ENCODE measurements at regions not wholly inside any gene's neighbourhood (a gene's known extent, or its start where the extent isn't known, plus 50 kb on each side); places are given as distances from the start of the nearest gene placed in this dataset.

DNA sequence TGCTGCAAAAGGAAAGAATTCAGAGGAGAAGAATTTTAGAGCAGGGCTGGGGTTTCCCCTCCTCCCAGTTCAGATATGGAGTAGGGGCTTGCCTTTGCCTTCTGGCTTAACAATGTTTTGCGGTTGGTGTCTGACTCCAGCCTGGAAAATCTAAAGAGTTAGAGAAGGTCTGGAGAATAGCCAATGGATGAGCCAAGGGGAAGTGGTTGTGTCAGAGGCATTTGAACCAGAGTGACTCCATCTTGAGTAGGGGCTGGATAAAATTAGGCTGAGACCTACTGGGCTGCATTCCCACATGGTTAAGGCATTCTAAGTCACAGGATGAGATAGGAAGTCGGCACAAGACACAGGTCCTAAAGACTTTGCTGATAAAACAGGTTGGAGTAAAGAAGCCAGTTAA is 133.7 kb downstream of the DIRAS2 start:
- Histone ChIP-seq H3K36me3 (no peaks in the 10 kb centered on the region), H3K4me1 (no peaks in the 10 kb centered on the region), H3K4me3 (no peak overlapping the region), H3K27ac (no peak overlapping the region), H3K27me3 (no peaks in the 10 kb centered on the region), H3K9me3 (no peaks in the 10 kb centered on the region)
- ATAC-seq (no peak), DNase-seq (no peak)
- intact Hi-C loops (cut with DNase I), result no loop called here
- TF ChIP-seq, protein P1, sequence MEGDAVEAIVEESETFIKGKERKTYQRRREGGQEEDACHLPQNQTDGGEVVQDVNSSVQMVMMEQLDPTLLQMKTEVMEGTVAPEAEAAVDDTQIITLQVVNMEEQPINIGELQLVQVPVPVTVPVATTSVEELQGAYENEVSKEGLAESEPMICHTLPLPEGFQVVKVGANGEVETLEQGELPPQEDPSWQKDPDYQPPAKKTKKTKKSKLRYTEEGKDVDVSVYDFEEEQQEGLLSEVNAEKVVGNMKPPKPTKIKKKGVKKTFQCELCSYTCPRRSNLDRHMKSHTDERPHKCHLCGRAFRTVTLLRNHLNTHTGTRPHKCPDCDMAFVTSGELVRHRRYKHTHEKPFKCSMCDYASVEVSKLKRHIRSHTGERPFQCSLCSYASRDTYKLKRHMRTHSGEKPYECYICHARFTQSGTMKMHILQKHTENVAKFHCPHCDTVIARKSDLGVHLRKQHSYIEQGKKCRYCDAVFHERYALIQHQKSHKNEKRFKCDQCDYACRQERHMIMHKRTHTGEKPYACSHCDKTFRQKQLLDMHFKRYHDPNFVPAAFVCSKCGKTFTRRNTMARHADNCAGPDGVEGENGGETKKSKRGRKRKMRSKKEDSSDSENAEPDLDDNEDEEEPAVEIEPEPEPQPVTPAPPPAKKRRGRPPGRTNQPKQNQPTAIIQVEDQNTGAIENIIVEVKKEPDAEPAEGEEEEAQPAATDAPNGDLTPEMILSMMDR (IDR thresholded peaks at IDR 0.05), result no peak

- H3K4me1 ChIP-seq, result no peaks in the 10 kb centered on the region
- ATAC-seq (no peak), DNase-seq (no peak)
- H3K27ac ChIP-seq, result no peak overlapping the region
- H3K9me3 ChIP-seq, result no peaks in the 10 kb centered on the region
- intact Hi-C loops (cut with DNase I), result no loop called here
- TF ChIP-seq, protein P1 (IDR thresholded peaks at IDR 0.05), result no peak
- H3K4me3 ChIP-seq, result no peak overlapping the region
- H3K36me3 ChIP-seq, result no peaks in the 10 kb centered on the region
- no peaks in the 10 kb centered on the region for H3K27me3 ChIP-seq
These were observed 130.9 kb downstream of the DIRAS2 start for GRCh38 chr9:90511711-90512110.

GRCh38 chr9:90514877-90515276 is 127.7 kb downstream of the DIRAS2 start:
- H3K36me3 ChIP-seq, result no peaks in the 10 kb centered on the region
- no peaks in the 10 kb centered on the region for H3K27me3 ChIP-seq
- ATAC-seq (no peak), DNase-seq (no peak)
- H3K9me3 ChIP-seq, result no peaks in the 10 kb centered on the region
- intact Hi-C loops (cut with DNase I), result no loop called here
- no peak overlapping the region for H3K27ac ChIP-seq
- no peaks in the 10 kb centered on the region for H3K4me1 ChIP-seq
- no peak overlapping the region for H3K4me3 ChIP-seq
- TF ChIP-seq, protein P1 (IDR thresholded peaks at IDR 0.05), result no peak

DNA sequence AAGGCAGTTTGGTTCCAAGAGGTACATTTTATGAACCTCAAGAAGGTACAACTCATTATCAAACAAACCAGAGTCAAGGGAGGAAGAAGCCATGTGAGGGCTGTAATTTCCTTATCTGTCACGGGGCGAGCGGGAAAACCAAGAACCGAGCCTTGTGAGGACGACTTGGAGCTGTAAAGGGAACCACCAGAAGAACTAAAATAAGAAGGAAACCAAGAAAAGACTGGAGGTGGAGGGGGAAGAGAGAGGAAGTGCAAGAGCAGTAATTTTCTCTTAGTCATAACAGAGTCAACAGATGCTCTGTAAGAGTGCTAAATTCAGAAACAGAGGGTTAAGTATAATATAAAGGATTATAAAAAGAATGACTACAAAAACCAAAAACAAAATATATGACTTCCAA is 127.1 kb downstream of the DIRAS2 start:
- intact Hi-C loops (cut with DNase I), result no loop called here
- Histone ChIP-seq H3K4me3 (no peak overlapping the region), H3K27ac (no peak overlapping the region), H3K27me3 (no peaks in the 10 kb centered on the region), H3K36me3 (no peaks in the 10 kb centered on the region), H3K4me1 (no peaks in the 10 kb centered on the region), H3K9me3 (no peaks in the 10 kb centered on the region)
- ATAC-seq (no peak), DNase-seq (no peak)
- TF ChIP-seq, protein P1 (IDR thresholded peaks at IDR 0.05), result no peak

DNA sequence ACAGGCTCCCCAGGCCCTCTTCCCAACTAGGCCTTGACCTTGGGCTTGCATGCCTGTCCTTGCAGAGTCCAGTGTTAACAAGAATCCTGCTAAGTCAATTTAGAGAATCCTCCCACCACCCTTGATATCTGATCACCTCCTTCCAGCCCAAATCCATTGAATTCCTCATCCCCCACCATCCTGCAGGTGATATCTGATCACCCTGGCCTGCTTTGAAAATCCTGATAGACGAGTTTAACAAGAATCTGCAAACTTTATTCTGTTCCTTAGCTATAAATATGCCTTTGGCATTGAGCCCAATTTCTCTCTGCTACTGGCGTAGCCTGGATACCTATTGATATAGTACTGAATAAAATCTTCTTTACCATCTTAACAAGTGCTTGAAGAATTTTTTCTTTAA is 125.5 kb downstream of the DIRAS2 start:
- Histone ChIP-seq H3K27ac (no peak overlapping the region), H3K36me3 (no peaks in the 10 kb centered on the region), H3K4me1 (no peaks in the 10 kb centered on the region), H3K9me3 (no peaks in the 10 kb centered on the region), H3K27me3 (no peaks in the 10 kb centered on the region), H3K4me3 (no peak overlapping the region)
- TF ChIP-seq, protein P1 (IDR thresholded peaks at IDR 0.05), result no peak
- ATAC-seq, result no peak
- peak in 2 of 4 donors; percentile 14 to 41 for DNase-seq
- intact Hi-C loops (cut with DNase I), result no loop called here
